ENCODE measurements at regions not wholly inside any gene's neighbourhood (a gene's known extent, or its start where the extent isn't known, plus 50 kb on each side); places are given as distances from the start of the nearest gene placed in this dataset.
"Not testable (repeated sequence)": the region's sequence is repeated elsewhere in the genome, so short reads cannot be mapped to it uniquely, and the experiment has no call there.

DNA sequence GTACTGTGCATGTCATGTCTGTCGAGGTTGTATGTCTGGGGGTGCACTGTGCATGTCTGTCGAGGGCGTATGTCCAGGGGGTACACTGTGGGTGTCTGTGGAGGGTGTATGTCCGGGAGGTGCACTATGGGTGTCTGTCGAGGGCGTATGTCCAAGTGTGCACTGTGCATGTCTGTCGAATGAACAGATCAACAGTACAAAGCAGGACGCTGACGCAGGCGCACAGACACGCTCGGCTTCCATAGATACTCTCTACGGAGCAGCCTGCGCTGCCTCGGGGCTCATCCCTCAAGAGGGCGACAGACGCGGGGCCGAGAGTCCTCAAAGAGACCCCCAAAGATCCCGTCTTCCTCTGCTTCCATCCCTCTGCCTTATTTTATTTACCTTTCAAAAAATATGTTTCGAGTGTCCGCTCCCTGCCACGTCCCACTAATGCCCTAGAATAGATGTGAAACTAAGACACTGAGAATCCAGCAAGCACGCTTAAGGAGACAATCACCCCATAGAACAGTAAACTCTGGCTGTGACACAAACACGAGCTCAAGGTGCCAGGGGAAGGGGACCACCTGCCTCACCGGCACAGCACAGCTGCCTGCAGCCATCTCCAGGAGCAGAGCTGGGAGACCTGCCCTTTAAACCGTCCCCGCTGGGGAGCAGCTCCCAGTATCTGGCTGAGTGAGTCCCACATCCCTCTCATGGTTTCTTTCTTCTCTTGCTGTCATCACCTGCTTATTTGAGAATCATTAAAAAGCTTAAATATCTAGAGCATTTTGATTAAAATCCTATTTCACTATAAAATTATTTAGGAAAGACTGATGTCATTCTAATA lies 250.5 kb upstream of the MYT1L start:
- TF ChIP-seq CTCF (IDR thresholded peaks at IDR 0.05; ENCODE audit: control extremely low read depth, extremely low read depth, low read depth, missing control alignments): no peak
- POLR2A ChIA-PET: no interaction called here
- DNase-seq (ENCODE audit: extremely low spot score): no peak
- CTCF ChIA-PET: interaction anchor here (1.3 kb wide), 1 partner anchor 410 kb away, joined by 3 read pairs; no protein-coding TSS in a partner anchor

- POLR2A ChIA-PET; CTCF ChIA-PET; DNase-seq (ENCODE audit: extremely low spot score): not testable (repeated sequence)
These were observed 249.8 kb upstream of the MYT1L start for GRCh38 chr2:2580841-2581240.

- CTCF ChIA-PET: no interaction called here
- POLR2A ChIA-PET: no interaction called here
- DNase-seq (ENCODE audit: extremely low spot score): no peak
- TF ChIP-seq CTCF (IDR thresholded peaks at IDR 0.05; ENCODE audit: control extremely low read depth, extremely low read depth, low read depth, missing control alignments): no peak
These were observed 249.3 kb upstream of the MYT1L start for GRCh38 chr2:2580341-2580740.

GRCh38 chr2:2579814-2580213 lies 248.7 kb upstream of the MYT1L start:
- TF ChIP-seq CTCF (IDR thresholded peaks at IDR 0.05; ENCODE audit: control extremely low read depth, extremely low read depth, low read depth, missing control alignments): no peak

DNA sequence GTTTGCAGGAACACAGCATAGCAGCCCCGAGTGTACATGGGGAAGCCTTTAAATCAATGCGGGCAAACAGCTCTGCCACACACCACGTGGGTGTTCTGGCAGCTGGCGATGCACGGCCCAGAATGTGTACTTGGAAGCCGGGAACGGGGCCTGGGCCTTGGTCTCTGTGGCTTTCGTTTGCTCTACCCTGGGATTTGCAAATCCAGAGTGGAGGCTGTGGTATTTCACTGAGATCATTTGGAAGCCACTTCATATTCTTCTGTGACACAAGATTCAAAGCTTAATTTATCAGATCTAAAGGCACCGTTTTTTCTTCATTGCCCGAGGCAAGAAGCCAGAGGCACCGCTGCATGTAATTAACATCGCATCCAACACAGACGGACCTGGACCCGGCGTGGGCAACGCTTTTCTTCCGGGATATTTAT lies 246.3 kb upstream of the MYT1L start:
- ChIA-PET CTCF (interaction anchor here (1.0 kb wide), 1 partner anchor 9 kb away, joined by 3 read pairs; no protein-coding TSS in a partner anchor), POLR2A (no interaction called here)
- no peak for TF ChIP-seq CTCF (IDR thresholded peaks at IDR 0.05; ENCODE audit: control extremely low read depth, extremely low read depth, low read depth, missing control alignments)
- DNase-seq (ENCODE audit: extremely low spot score): no peak

More at GRCh38 chr2:2579814-2580213, 248.7 kb upstream of the MYT1L start:
- ChIA-PET CTCF (no interaction called here), POLR2A (no interaction called here)
- DNase-seq (ENCODE audit: extremely low spot score): no peak

DNA sequence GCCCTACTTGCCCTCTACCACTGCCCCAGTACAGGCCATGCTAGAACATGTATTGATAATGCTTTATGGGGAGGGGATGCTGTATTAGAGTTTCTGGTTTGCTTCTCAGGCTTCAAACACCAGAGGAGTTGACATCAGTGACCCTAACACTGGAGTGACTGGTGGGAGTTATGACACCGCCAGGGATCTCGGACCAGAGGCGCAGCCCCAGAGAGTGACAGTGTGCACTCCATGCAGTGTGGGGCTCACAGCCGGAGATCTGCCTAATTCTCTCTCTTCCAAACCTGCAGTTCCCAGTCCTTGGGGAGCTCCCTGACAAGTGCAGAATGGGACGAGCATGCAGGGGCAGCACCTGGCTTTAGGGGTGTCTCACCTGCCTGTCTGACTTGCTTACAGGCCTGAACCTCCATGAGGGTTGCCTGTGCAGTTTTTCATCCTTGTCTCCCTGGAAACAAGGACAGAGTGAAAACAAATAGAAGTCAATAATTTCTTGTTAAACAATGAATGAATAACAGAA lies 244.9 kb upstream of the MYT1L start:
- POLR2A ChIA-PET: no interaction called here
- DNase-seq (ENCODE audit: extremely low spot score): no peak

More for the DNA sequence above, 244.9 kb upstream of the MYT1L start:
- TF ChIP-seq CTCF (IDR thresholded peaks at IDR 0.05; ENCODE audit: control extremely low read depth, extremely low read depth, low read depth, missing control alignments): no peak
- CTCF ChIA-PET: no interaction called here
